K562 (cell line): ENCODE measurements at regions not wholly inside any gene's neighbourhood (a gene's known extent, or its start where the extent isn't known, plus 50 kb on each side); places are given as distances from the start of the nearest gene placed in this dataset.

ENCODE experiments used
- CTBP1 ChIP-seq: fragments of 450-650 bp; IDR thresholded peaks from 2 replicates; pipeline ENCODE4 v1.6.1; 2016; ENCODE audit warnings: borderline replicate concordance
- EP400 ChIP-seq: fragments of 450-650 bp; IDR thresholded peaks from 2 replicates; pipeline ENCODE4 v1.6.1; 2017; ENCODE audit warnings: antibody characterized with exemption, mild to moderate bottlenecking, moderate library complexity
- ESRRA ChIP-seq: fragments of 450-650 bp; IDR thresholded peaks from 2 replicates; pipeline ENCODE4 v1.6.1; 2014; ENCODE audit warnings: low read depth, mild to moderate bottlenecking, moderate library complexity, borderline replicate concordance
- ETS1 ChIP-seq: conservative IDR thresholded peaks from 2 replicates; pipeline ENCODE4 v1.6.1; 2011; ENCODE audit warnings: low read depth, mild to moderate bottlenecking, low read length; ENCODE audit not compliant: control insufficient read depth
- GTF2F1 ChIP-seq: IDR thresholded peaks from 2 replicates; pipeline ENCODE4 v1.6.1; 2011; ENCODE audit warnings: low read depth, low read length, improper control_type of control experiment
- MEIS2 ChIP-seq: fragments of 450-650 bp; IDR thresholded peaks from 2 replicates; pipeline ENCODE4 v1.6.1; 2014; ENCODE audit warnings: mild to moderate bottlenecking; ENCODE audit not compliant: partially characterized antibody
- MGA ChIP-seq: fragments of 450-650 bp; IDR thresholded peaks from 2 replicates; pipeline ENCODE4 v1.6.1; 2016; ENCODE audit warnings: mild to moderate bottlenecking, moderate library complexity
- MTA2 ChIP-seq: fragments of 450-650 bp; IDR thresholded peaks from 2 replicates; pipeline ENCODE4 v1.6.1; 2016; ENCODE audit warnings: low read depth
- POLR2H ChIP-seq: IDR thresholded peaks from 2 replicates; pipeline ENCODE4 v1.6.1; 2016; ENCODE audit warnings: missing genetic modification characterization, low read depth, mild to moderate bottlenecking, control low read depth, missing compliant biosample characterization, moderate library complexity
- RFX5 ChIP-seq: IDR thresholded peaks from 2 replicates; pipeline ENCODE4 v1.6.1; 2011; ENCODE audit warnings: low read depth, mild to moderate bottlenecking, improper control_type of control experiment, low read length
- U2AF2 ChIP-seq: fragments of 200-400 bp; formaldehyde crosslinking; optimal IDR thresholded peaks from 2 replicates; pipeline ENCODE3; 2017; ENCODE audit warnings: low read depth, mild to moderate bottlenecking, low read length
- YY1 ChIP-seq, 3 experiments: IDR thresholded peaks; 2 replicates each; pipeline ENCODE4 v1.6.1; 2011; ENCODE audit warnings: low read length in 2 of 3, mild to moderate bottlenecking in 2 of 3, moderate library complexity in 2 of 3, borderline replicate concordance in 1 of 3, control low read depth in 1 of 3, low read depth in 1 of 3; ENCODE audit not compliant: insufficient read depth in 3 of 3, insufficient replicate concordance in 2 of 3, control insufficient read depth in 1 of 3, insufficient read length in 1 of 3; ENCODE audit errors: extremely low read depth in 1 of 3
- ZNF354B ChIP-seq: fragments of 250-450 bp; sonication (Bioruptor Pico); IDR thresholded peaks from 2 replicates; pipeline ENCODE4 v1.4.0; 2020
- ZNF586 ChIP-seq: fragments of 450-650 bp; formaldehyde crosslinking; conservative IDR thresholded peaks from 2 replicates; pipeline ENCODE4 v1.4.0; 2020; ENCODE audit warnings: mild to moderate bottlenecking, moderate library complexity
- ZNF780A ChIP-seq: fragments of 250-450 bp; sonication (Bioruptor Pico); IDR thresholded peaks from 2 replicates; pipeline ENCODE4 v1.5.0; 2021; ENCODE audit warnings: mild to moderate bottlenecking

GRCh38 chr13:103961784-103962183 lies 895.6 kb upstream of the SLC10A2 start (continued):
- TF ChIP-seq MGA, result no peak
- TF ChIP-seq RFX5, result no peak
- no peak for TF ChIP-seq U2AF2
- no peak for TF ChIP-seq POLR2H (tag)
- no peak for TF ChIP-seq MTA2
- TF ChIP-seq EP400, result no peak
- no peak for TF ChIP-seq ETS1
- TF ChIP-seq ZNF780A (CRISPR knock-in tag), result no peak
- no peak for TF ChIP-seq YY1 (IDR thresholded peaks at IDR 0.05; ENCODE audit: borderline replicate concordance in 1 of 3, control insufficient read depth in 1 of 3, extremely low read depth in 1 of 3, insufficient read depth in 3 of 3, insufficient read length in 1 of 3, insufficient replicate concordance in 2 of 3, low read depth in 1 of 3, low read length in 2 of 3)
- TF ChIP-seq ZNF354B (CRISPR knock-in tag), result no peak
- no peak for TF ChIP-seq CTBP1
- TF ChIP-seq ESRRA, result no peak
- TF ChIP-seq ZNF586 (CRISPR knock-in tag), result no peak
- no peak for TF ChIP-seq MEIS2
- no peak for TF ChIP-seq GTF2F1
